ENCODE measurements at regions not wholly inside any gene's neighbourhood (a gene's known extent, or its start where the extent isn't known, plus 50 kb on each side); places are given as distances from the start of the nearest gene placed in this dataset.

- no peaks in the 10 kb centered on the region for H3K9me3 ChIP-seq (ENCODE audit: low read length)
- no peaks in the 10 kb centered on the region for H4K20me1 ChIP-seq (ENCODE audit: insufficient read depth)
- H3K27me3 ChIP-seq (ENCODE audit: insufficient read depth, low read depth, low read length) = no peaks in the 10 kb centered on the region
- H3K79me2 ChIP-seq (replicated peaks; ENCODE audit: insufficient read depth, low read length) = no peaks in the 10 kb centered on the region
- H3K36me3 ChIP-seq (ENCODE audit: insufficient read depth, low read length) = no peaks in the 10 kb centered on the region
- no peak overlapping the region for H3K27ac ChIP-seq (ENCODE audit: low read length)
- H3K9ac ChIP-seq (ENCODE audit: low read length) = no peak overlapping the region
- no peaks in the 10 kb centered on the region for H3K9me2 ChIP-seq (ENCODE audit: insufficient read depth, low read length)
- no peak for TF ChIP-seq CTCF (IDR thresholded peaks at IDR 0.05; ENCODE audit: poor library complexity, severe bottlenecking)
- TF ChIP-seq EP300 (conservative IDR thresholded peaks at IDR 0.05; ENCODE audit: poor library complexity, severe bottlenecking) = no peak
- no peak for TF ChIP-seq POLR2AphosphoS5 (IDR thresholded peaks at IDR 0.05)
- TF ChIP-seq MXI1 (conservative IDR thresholded peaks at IDR 0.05; ENCODE audit: poor library complexity, severe bottlenecking) = no peak
- TF ChIP-seq, protein P1, sequence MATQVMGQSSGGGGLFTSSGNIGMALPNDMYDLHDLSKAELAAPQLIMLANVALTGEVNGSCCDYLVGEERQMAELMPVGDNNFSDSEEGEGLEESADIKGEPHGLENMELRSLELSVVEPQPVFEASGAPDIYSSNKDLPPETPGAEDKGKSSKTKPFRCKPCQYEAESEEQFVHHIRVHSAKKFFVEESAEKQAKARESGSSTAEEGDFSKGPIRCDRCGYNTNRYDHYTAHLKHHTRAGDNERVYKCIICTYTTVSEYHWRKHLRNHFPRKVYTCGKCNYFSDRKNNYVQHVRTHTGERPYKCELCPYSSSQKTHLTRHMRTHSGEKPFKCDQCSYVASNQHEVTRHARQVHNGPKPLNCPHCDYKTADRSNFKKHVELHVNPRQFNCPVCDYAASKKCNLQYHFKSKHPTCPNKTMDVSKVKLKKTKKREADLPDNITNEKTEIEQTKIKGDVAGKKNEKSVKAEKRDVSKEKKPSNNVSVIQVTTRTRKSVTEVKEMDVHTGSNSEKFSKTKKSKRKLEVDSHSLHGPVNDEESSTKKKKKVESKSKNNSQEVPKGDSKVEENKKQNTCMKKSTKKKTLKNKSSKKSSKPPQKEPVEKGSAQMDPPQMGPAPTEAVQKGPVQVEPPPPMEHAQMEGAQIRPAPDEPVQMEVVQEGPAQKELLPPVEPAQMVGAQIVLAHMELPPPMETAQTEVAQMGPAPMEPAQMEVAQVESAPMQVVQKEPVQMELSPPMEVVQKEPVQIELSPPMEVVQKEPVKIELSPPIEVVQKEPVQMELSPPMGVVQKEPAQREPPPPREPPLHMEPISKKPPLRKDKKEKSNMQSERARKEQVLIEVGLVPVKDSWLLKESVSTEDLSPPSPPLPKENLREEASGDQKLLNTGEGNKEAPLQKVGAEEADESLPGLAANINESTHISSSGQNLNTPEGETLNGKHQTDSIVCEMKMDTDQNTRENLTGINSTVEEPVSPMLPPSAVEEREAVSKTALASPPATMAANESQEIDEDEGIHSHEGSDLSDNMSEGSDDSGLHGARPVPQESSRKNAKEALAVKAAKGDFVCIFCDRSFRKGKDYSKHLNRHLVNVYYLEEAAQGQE (IDR thresholded peaks at IDR 0.05; ENCODE audit: borderline replicate concordance) = no peak
- no peak for TF ChIP-seq TAF1 (IDR thresholded peaks at IDR 0.05; ENCODE audit: low read depth)
- no peak for TF ChIP-seq RAD21 (conservative IDR thresholded peaks at IDR 0.05)
- TF ChIP-seq EZH2 (IDR thresholded peaks at IDR 0.05; ENCODE audit: borderline replicate concordance, insufficient read depth, low read length, poor library complexity, severe bottlenecking) = no peak
- TF ChIP-seq SMC3 (conservative IDR thresholded peaks at IDR 0.05; ENCODE audit: poor library complexity) = no peak
- H3F3A ChIP-seq (ENCODE audit: insufficient read depth, low read length, poor library complexity, severe bottlenecking) = no peaks in the 10 kb centered on the region
- H2AFZ ChIP-seq (ENCODE audit: low read depth, low read length) = no peak overlapping the region
- no peak overlapping the region for H3K4me2 ChIP-seq (ENCODE audit: low read length)
- no peak overlapping the region for H3K4me3 ChIP-seq (ENCODE audit: low read length)
These were observed 87.6 kb upstream of the NOVA1 start for GRCh38 chr14:26685401-26685800.

DNA sequence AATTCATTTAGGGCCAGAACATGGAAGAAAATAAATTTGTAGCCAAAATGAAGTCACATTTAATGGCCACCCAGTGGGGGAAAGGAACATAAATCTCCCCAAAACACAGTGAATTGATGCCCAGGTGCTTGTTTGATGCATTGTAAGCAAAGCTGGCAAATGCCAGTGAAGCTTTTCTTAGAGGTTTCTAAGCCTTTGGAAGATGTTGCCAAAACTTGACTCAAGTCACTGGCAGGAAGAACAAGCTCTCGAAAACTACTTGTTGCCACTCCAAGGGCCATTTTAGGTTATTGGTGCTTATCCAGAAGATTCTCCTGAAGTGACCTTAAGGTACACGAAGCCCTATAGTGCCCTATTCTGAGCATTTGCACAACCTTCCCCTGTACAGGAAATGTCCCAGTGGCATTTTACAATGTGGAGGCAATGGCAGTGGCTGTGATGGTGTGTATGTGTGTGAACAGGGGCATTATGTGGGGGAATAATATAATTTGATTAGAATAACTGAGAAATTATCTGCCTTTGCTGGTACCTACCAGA is 89.5 kb upstream of the NOVA1 start:
- Histone ChIP-seq H4K20me1 (ENCODE audit: insufficient read depth) (no peaks in the 10 kb centered on the region), H3K4me2 (ENCODE audit: low read length) (no peak overlapping the region), H3K4me3 (ENCODE audit: low read length) (no peak overlapping the region), H3K27me3 (ENCODE audit: insufficient read depth, low read depth, low read length) (no peaks in the 10 kb centered on the region), H3K79me2 (replicated peaks; ENCODE audit: insufficient read depth, low read length) (no peaks in the 10 kb centered on the region), H3K9ac (ENCODE audit: low read length) (no peak overlapping the region), H3K27ac (ENCODE audit: low read length) (no peak overlapping the region), H3K9me2 (ENCODE audit: insufficient read depth, low read length) (no peaks in the 10 kb centered on the region), H3F3A (ENCODE audit: insufficient read depth, low read length, poor library complexity, severe bottlenecking) (no peaks in the 10 kb centered on the region), H2AFZ (ENCODE audit: low read depth, low read length) (no peak overlapping the region), H3K36me3 (ENCODE audit: insufficient read depth, low read length) (no peaks in the 10 kb centered on the region), H3K9me3 (ENCODE audit: low read length) (no peaks in the 10 kb centered on the region)
- TF ChIP-seq RAD21 (conservative IDR thresholded peaks at IDR 0.05) (no peak), TAF1 (IDR thresholded peaks at IDR 0.05; ENCODE audit: low read depth) (no peak), SMC3 (conservative IDR thresholded peaks at IDR 0.05; ENCODE audit: poor library complexity) (no peak), EP300 (conservative IDR thresholded peaks at IDR 0.05; ENCODE audit: poor library complexity, severe bottlenecking) (no peak), POLR2AphosphoS5 (IDR thresholded peaks at IDR 0.05) (no peak), MXI1 (conservative IDR thresholded peaks at IDR 0.05; ENCODE audit: poor library complexity, severe bottlenecking) (no peak), EZH2 (IDR thresholded peaks at IDR 0.05; ENCODE audit: borderline replicate concordance, insufficient read depth, low read length, poor library complexity, severe bottlenecking) (no peak), CTCF (IDR thresholded peaks at IDR 0.05; ENCODE audit: poor library complexity, severe bottlenecking) (no peak)
- TF ChIP-seq, protein P1 (IDR thresholded peaks at IDR 0.05; ENCODE audit: borderline replicate concordance) = no peak
